ENCODE measurements at regions not wholly inside any gene's neighbourhood (a gene's known extent, or its start where the extent isn't known, plus 50 kb on each side); places are given as distances from the start of the nearest gene placed in this dataset.

DNA sequence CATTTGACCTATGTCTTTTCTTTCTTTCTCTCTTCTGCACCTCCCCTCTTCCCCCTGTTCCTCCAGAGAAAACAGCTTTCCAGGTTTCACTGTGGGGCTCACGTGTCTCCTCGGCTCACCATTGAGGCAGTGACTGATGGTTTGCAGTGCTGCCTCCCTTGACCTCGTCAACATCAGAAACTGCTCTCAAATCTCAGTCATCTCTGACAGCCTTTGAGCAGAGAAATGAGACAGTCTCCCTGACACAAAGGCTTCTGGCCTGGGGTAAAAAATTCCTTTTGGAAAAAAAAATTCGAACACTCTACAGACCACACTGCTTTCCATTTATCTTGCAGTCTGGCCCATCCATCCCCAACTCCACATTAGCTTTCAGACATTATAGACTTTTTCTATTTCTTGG lies 450.0 kb downstream of the TFAP2B start:
- TF ChIP-seq, protein P1, sequence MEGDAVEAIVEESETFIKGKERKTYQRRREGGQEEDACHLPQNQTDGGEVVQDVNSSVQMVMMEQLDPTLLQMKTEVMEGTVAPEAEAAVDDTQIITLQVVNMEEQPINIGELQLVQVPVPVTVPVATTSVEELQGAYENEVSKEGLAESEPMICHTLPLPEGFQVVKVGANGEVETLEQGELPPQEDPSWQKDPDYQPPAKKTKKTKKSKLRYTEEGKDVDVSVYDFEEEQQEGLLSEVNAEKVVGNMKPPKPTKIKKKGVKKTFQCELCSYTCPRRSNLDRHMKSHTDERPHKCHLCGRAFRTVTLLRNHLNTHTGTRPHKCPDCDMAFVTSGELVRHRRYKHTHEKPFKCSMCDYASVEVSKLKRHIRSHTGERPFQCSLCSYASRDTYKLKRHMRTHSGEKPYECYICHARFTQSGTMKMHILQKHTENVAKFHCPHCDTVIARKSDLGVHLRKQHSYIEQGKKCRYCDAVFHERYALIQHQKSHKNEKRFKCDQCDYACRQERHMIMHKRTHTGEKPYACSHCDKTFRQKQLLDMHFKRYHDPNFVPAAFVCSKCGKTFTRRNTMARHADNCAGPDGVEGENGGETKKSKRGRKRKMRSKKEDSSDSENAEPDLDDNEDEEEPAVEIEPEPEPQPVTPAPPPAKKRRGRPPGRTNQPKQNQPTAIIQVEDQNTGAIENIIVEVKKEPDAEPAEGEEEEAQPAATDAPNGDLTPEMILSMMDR (IDR thresholded peaks at IDR 0.05): no peak

DNA sequence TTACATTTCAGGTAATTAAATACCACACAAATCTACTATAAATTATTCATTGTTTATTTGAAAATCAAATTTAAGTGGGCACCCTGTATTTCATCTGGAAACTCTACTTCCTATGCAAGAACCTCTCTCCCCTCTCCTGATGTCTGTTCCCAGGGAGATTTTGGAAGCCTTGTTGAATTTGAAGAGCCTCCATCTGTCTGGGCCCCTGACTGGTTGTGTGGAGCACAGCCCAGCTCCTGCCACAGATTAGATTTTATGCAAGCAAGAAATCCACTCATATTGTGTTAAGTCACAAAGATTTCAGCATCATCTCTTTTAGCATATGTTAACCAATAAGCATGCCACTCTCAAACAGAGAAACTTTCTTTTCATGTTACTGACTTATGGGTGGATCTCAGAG lies 451.2 kb downstream of the TFAP2B start:
- TF ChIP-seq, protein P1 (IDR thresholded peaks at IDR 0.05): no peak

DNA sequence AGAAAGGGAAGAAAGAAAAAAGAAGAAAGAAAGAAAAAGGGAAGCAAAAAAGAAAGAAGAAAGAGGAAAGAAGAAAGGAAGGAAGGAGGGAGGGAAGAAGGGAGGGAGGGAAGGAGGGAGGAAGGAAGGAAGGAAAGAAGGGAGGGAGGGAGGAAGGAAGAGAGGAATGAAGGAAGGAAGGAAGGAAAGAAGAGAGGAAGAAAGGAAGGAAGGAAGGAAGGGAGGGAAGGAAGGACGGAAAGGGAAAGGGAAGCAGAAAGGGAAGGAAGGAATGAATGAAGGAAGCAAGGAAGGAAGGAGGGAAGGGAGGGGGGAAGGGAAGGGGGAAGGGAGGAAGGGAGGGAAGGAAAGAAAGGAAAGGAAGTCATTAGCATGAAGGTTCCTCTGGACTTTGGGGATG lies 452.9 kb downstream of the TFAP2B start:
- TF ChIP-seq, protein P1 (IDR thresholded peaks at IDR 0.05): no peak

DNA sequence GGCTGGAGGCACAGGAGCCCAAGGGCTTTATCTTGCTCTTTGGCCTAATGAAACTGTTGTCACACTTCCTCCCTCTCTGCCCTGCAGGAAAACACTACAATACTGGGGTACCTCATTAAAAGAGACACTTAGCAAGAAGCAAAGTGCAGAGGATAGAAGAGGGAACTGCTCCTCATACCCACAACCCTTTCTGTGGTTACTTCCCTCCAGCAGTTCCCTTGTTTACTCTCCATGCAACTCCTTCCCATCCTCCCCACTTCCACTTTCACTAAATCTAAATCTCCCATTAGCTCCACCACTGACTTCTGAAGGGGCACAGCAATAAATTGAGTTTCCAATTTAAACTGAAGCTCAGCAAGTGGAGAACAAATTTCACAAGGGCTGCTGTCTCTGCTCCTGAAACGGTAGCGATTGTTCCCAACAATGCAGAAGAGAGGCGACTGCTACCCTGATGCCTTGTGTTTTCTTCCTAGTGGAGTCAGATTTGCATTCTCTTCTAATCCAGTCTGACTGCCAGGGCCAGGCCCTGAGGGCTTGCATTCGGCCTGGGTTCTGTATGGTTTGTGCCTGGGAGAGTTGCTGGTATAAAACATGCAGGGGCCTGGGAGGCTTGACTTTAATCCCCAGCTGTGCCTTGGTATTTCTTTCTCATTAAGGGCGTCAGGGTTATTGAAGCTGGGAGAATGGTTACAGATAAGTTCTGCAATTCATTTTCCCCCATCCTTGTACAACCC lies 454.7 kb downstream of the TFAP2B start:
- TF ChIP-seq, protein P1 (IDR thresholded peaks at IDR 0.05): no peak

DNA sequence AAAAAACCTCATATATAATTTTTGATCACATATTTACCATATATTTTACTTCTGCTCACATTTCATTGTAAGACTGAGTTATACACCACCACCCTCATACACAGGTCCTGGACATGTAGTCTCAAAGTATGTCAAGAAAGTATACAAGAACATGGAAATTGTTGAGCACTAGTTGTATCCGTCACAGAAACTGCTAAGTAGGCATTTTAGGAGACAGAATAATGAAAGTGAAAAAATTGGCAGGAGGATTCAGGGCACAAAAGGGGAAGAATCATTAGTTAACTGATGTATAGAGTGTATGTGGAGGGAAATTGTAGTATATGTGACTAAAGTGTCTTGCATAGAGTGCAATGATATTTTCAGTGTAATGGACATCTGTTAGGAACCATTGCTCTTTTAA lies 458.8 kb downstream of the TFAP2B start:
- TF ChIP-seq, protein P1 (IDR thresholded peaks at IDR 0.05): no peak

DNA sequence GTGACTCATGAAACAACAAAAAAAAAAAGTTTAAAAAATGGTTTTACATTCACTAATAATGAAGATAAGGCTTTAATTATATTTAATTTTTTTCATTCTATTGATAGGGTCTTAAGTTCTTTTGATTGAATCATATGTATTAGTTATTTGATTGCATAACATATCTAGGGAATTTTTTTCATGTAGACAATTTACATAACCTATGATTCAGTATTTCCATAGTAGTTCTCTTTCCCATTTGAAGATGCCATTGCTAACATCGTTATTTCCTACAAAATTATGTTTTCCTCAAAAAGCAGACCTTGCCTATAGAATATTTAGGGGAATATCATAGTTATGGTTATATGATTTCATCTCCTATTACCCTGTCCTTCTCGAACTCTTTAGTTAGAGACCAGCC lies 463.4 kb downstream of the TFAP2B start:
- TF ChIP-seq, protein P1 (IDR thresholded peaks at IDR 0.05): no peak

DNA sequence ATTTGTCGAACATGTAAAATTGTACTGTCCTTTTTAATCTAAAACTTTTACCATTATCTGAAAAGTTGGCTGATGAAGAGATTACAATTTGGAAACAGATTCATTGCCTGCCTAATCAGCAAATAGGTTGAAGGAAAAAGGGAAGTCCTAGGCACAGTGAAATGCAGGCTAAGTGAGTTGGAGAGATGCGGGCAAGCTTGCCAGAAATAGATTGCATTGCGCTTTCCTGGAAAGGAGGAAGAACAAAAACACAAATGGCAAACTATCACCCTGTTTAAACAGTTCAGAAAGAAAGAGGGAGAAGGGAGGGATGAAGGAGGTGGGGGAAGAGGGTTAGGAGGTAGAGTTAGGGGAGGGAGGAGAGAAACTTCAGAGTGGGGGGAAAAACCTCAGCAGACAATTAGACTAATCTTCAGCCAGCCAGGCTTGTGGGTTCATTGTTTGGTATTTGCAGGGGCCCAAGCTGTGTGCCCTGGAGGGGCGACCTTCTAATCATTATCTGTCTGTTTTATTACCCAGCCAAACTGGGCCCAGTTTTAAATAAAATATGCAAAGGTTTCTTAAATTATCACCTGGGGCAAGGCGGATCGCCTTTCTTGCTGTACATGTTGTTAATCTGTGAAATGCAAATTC lies 465.2 kb downstream of the TFAP2B start:
- TF ChIP-seq, protein P1 (IDR thresholded peaks at IDR 0.05): no peak

Measured in LNCAP (cell line).